ENCODE measurements at regions not wholly inside any gene's neighbourhood (a gene's known extent, or its start where the extent isn't known, plus 50 kb on each side); places are given as distances from the start of the nearest gene placed in this dataset.

GRCh38 chr12:91630596-91631293 lies 448.1 kb upstream of the DCN start:
- TF ChIP-seq CTCF (IDR thresholded peaks at IDR 0.05), result no peak
- TF ChIP-seq POLR2A (IDR thresholded peaks at IDR 0.05), result no peak

Measured in uterus (tissue), 2 donors.